ENCODE measurements at regions not wholly inside any gene's neighbourhood (a gene's known extent, or its start where the extent isn't known, plus 50 kb on each side); places are given as distances from the start of the nearest gene placed in this dataset.
"Not testable (repeated sequence)": the region's sequence is repeated elsewhere in the genome, so short reads cannot be mapped to it uniquely, and the experiment has no call there.

DNA sequence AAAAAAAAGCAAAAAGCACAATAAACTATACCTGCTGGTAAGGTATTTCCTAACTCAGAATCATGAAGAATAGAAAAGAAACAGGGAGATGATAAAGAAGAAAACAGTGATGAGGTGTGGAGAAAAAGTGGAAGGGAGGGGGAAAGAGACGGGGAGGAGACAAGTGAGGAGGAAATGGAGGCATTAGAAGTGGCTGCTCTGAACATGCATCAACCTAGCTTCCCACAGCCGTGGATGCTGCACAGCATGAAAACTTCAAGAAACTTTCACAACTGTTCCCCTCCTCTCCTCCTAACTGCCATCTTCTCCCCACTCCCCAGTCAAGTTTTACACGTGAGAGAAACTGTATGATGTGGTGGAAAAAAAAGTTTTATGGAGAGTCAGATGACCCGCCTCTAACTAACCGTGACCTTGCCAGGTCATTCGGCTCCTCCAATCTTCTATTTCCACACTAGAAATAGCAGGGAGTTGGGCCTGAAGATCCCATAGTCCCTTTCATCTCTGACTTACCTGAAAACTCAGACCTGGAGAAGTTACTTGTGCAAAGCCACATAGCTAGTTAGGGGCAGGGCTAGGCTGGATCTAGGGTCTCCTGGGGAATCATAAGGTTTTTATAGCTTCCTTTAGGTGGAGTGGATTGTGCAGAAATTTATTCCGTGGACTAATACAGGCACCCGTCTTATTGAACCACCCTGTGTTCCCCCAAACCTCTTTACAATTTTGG is 461.9 kb downstream of the KLF5 start:
- Mint-ChIP-seq H3K27me3 (no peaks in the 10 kb centered on the region), H3K4me3 (no peak overlapping the region), H3K36me3 (no peaks in the 10 kb centered on the region), H3K4me1 (ENCODE audit: unreplicated experiment) (peaks cover 27% of the 10 kb centered on the region), H3K9me3 (peaks cover 5% of the 10 kb centered on the region), H3K27ac (peak overlapping the region; percentile 81)
- TF ChIP-seq, protein P1, sequence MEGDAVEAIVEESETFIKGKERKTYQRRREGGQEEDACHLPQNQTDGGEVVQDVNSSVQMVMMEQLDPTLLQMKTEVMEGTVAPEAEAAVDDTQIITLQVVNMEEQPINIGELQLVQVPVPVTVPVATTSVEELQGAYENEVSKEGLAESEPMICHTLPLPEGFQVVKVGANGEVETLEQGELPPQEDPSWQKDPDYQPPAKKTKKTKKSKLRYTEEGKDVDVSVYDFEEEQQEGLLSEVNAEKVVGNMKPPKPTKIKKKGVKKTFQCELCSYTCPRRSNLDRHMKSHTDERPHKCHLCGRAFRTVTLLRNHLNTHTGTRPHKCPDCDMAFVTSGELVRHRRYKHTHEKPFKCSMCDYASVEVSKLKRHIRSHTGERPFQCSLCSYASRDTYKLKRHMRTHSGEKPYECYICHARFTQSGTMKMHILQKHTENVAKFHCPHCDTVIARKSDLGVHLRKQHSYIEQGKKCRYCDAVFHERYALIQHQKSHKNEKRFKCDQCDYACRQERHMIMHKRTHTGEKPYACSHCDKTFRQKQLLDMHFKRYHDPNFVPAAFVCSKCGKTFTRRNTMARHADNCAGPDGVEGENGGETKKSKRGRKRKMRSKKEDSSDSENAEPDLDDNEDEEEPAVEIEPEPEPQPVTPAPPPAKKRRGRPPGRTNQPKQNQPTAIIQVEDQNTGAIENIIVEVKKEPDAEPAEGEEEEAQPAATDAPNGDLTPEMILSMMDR (conservative IDR thresholded peaks at IDR 0.05): no peak
- no peak for DNase-seq (ENCODE audit: extremely low spot score, unreplicated experiment)

- not testable (repeated sequence) for H3K36me3 Mint-ChIP-seq; H3K9me3 Mint-ChIP-seq; H3K27me3 Mint-ChIP-seq; DNase-seq (ENCODE audit: extremely low spot score, unreplicated experiment)
- Mint-ChIP-seq H3K4me1 (ENCODE audit: unreplicated experiment) (peaks cover 27% of the 10 kb centered on the region), H3K4me3 (peak overlapping the region; percentile 49), H3K27ac (peak overlapping the region; percentile 81)
Measured at GRCh38 chr13:73520135-73520534, 461.3 kb downstream of the KLF5 start.

- Mint-ChIP-seq H3K36me3 (no peaks in the 10 kb centered on the region), H3K27me3 (no peaks in the 10 kb centered on the region), H3K4me3 (peak overlapping the region; percentile 49), H3K27ac (peak overlapping the region; percentile 81), H3K9me3 (peaks cover 5% of the 10 kb centered on the region), H3K4me1 (ENCODE audit: unreplicated experiment) (peaks cover 27% of the 10 kb centered on the region)
- DNase-seq (ENCODE audit: extremely low spot score, unreplicated experiment): no peak
- TF ChIP-seq, protein P1 (conservative IDR thresholded peaks at IDR 0.05): no peak
Measured at GRCh38 chr13:73519396-73520116, 460.8 kb downstream of the KLF5 start.

DNA sequence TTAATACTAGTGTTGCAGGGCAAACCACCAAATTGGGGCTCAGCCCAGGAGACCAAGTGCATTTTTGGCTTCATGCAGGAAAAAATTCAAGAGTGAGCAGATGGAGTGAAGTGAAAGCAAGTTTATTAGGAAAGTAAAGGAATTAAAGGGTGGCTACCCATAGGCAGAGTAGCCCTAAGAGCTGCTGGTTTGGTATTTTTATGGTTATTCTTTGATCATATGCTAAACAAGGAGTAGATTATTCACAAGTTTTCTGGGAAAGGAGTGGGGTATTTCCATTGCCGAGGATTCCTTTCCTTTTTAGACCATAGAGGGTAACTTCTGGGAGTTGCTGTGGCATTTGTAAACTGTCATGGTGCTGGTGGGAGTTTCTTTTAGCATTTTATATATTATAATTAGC is 459.0 kb downstream of the KLF5 start:
- H3K4me3 Mint-ChIP-seq: no peak overlapping the region
- peaks cover 31% of the 10 kb centered on the region for H3K4me1 Mint-ChIP-seq (ENCODE audit: unreplicated experiment)
- H3K9me3 Mint-ChIP-seq: peaks cover 5% of the 10 kb centered on the region
- no peaks in the 10 kb centered on the region for H3K36me3 Mint-ChIP-seq
- no peaks in the 10 kb centered on the region for H3K27me3 Mint-ChIP-seq
- TF ChIP-seq, protein P1 (conservative IDR thresholded peaks at IDR 0.05): no peak
- H3K27ac Mint-ChIP-seq: peak overlapping the region; percentile 70
- DNase-seq (ENCODE audit: extremely low spot score, unreplicated experiment): no peak

DNA sequence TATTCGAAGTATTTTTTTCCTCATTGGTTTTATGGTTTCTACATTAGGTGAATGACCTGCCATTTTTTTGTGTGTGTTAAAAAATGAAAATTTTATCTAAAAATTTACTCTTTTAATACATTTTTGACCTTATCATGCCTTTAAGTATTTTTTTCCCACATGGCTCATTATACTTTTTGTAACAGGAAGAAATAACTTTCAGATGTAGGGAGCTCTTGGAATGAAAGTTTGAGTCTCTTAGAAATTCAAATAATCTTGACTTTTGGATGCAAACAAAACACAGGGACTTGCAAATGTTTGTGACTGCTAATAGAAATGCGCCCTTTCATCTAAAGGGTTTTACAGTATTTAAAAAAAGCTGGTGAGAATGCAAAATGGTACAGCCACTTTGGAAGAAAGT is 457.9 kb downstream of the KLF5 start:
- no peak for DNase-seq (ENCODE audit: extremely low spot score, unreplicated experiment)
- H3K9me3 Mint-ChIP-seq: peaks cover 5% of the 10 kb centered on the region
- no peaks in the 10 kb centered on the region for H3K27me3 Mint-ChIP-seq
- H3K27ac Mint-ChIP-seq: no peak overlapping the region
- peaks cover 25% of the 10 kb centered on the region for H3K4me1 Mint-ChIP-seq (ENCODE audit: unreplicated experiment)
- no peak overlapping the region for H3K4me3 Mint-ChIP-seq
- TF ChIP-seq, protein P1 (conservative IDR thresholded peaks at IDR 0.05): no peak
- H3K36me3 Mint-ChIP-seq: no peaks in the 10 kb centered on the region

DNA sequence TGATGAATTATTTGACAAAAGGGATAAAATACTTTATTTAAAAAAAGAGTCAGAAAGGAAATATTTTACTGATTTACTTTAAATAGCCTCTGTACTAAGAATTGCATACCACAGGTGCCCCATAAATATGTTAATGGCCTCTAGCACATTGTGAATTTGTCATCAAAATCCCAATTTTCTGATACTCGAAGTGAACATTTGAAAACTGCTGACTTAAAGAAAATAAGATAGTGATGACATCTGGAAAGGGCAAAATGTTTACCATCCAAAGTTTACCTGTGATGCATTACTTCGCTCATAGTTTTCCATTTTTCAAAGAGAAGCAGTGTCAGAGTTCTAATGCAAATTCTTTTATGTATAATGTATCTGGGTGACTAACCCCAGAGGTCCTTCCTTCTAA is 455.4 kb downstream of the KLF5 start:
- H3K27me3 Mint-ChIP-seq: no peaks in the 10 kb centered on the region
- no peak overlapping the region for H3K4me3 Mint-ChIP-seq
- TF ChIP-seq, protein P1 (conservative IDR thresholded peaks at IDR 0.05): no peak

More for the DNA sequence above, 455.4 kb downstream of the KLF5 start:
- no peak for DNase-seq (ENCODE audit: extremely low spot score, unreplicated experiment)
- Mint-ChIP-seq H3K36me3 (no peaks in the 10 kb centered on the region), H3K9me3 (no peaks in the 10 kb centered on the region), H3K27ac (peak overlapping the region; percentile 81), H3K4me1 (ENCODE audit: unreplicated experiment) (peaks cover 4% of the 10 kb centered on the region)

Data from type B pancreatic cell (in vitro differentiated cells).